Pancreas (tissue), 10 donors: ENCODE measurements at regions not wholly inside any gene's neighbourhood (a gene's known extent, or its start where the extent isn't known, plus 50 kb on each side); places are given as distances from the start of the nearest gene placed in this dataset.

Experiments
- ATAC-seq, 4 donors: fragments of 200-7000 bp; cut with Tn5 transposase; one replicate each; pipeline versions ENCODE4 v1.8.0 to v1.9.1; 2020; ENCODE audit warnings: mild to moderate bottlenecking in 4 of 4, moderate library complexity in 4 of 4
- DNase-seq, 6 donors: peaks; one replicate each; pipeline ENCODE4 v3.0.0-alpha.2; 2020
- FAIRE-seq: peaks from 2 replicates; lab custom pipeline; 2012; peaks lifted over from hg19 to GRCh38; lab: Jason Lieb, UNC
- H3K27ac ChIP-seq, 4 donors: fragments of 200-600 bp; sonication (generic); 1 replicate in 3 of 4; 2 replicates in 1 of 4; pipeline versions ENCODE4 v1.5.0 to v1.8.0; 2020
- H3K27me3 ChIP-seq, 4 donors: fragments of 200-600 bp; one replicate each; pipeline ENCODE4 v1.8.0; 2021
- H3K36me3 ChIP-seq, 3 donors: fragments of 200-600 bp; sonication (generic) in 1 of 3; one replicate each; pipeline versions ENCODE4 v1.5.0 to v1.8.0; 2020 to 2021
- H3K4me1 ChIP-seq, 3 donors: fragments of 200-600 bp; one replicate each; pipeline ENCODE4 v1.8.0; 2021
- H3K4me3 ChIP-seq, 4 donors: fragments of 200-600 bp; sonication (generic) in 2 of 4; one replicate each; pipeline versions ENCODE4 v1.5.0 to v1.8.0; 2020 to 2021
- H3K9me3 ChIP-seq, 4 donors: fragments of 200-600 bp; one replicate each; pipeline ENCODE4 v1.8.0; 2021
- CTCF ChIP-seq, 4 donors: fragments of 200-600 bp; sonication (generic) in 3 of 4; IDR thresholded peaks; one replicate each; pipeline versions ENCODE4 v1.5.0 to v1.8.0; 2021; ENCODE audit warnings: antibody characterized with exemption in 4 of 4
- WGBS, 2 donors: extraction: QIAGEN DNeasy Blood & Tissue Kit; methylation state at CpG; one replicate each; pipeline ENCODE4 v1.1.7; 2013; 5-methylcytosine and 5-hydroxymethylcytosine counted together
- intact Hi-C, 3 donors: fragments of 100-400 bp; cut with DNase I; formaldehyde crosslinking; loops; one replicate each; pipeline versions ENCODE4 v1.11.1 to v1.14.2; 2022
- donor health status: healthy with polysubstance abuse.
- donor health status: DM: no; HTN: no; CAD: no; lungs with moderate emphysema.
- donor health status: DM: no; HTN: no; CAD: no.
- donor health status: control.
- donor health status: control.
- donor health status: Bipolar disorder and iron deficiency.
- donor health status: DM: yes; HTN: yes; CAD: no.
- donor health status: DM: no; HTN: no; CAD: no.
- donor health status: DM: no; HTN: no; CAD: no.
- donor health status: DM: yes; HTN: yes; CAD: no.

- H3K36me3 ChIP-seq: no peaks in the 10 kb centered on the region
- H3K4me3 ChIP-seq: no peak overlapping the region
- intact Hi-C loops: no loop called here
- TF ChIP-seq CTCF (IDR thresholded peaks at IDR 0.05): no peak
- H3K27me3 ChIP-seq: no peaks in the 10 kb centered on the region
- DNase-seq (no peak), ATAC-seq (no peak), FAIRE-seq (no peak)
- peaks cover 0 to 13% (median 6%) of the 10 kb centered on the region in 3 donors for H3K4me1 ChIP-seq
- no peaks in the 10 kb centered on the region for H3K9me3 ChIP-seq
- no peak overlapping the region for H3K27ac ChIP-seq
- WGBS, 2 donors: 61 to 64% methylated on average over 2 of the region's 2 CpGs
These were observed 68.6 kb upstream of the SPOPL start for GRCh38 chr2:138432971-138433370.

- WGBS, 2 donors: 87 to 89% methylated on average over 8 of the region's 8 CpGs
- FAIRE-seq: no peak
- no peak overlapping the region for H3K27ac ChIP-seq
- no peak for DNase-seq
- ATAC-seq: no peak
- H3K4me1 ChIP-seq: peaks cover 0 to 16% (median 6%) of the 10 kb centered on the region in 3 donors
- no peaks in the 10 kb centered on the region for H3K27me3 ChIP-seq
- H3K36me3 ChIP-seq: no peaks in the 10 kb centered on the region
- intact Hi-C loops: no loop called here
- TF ChIP-seq CTCF (IDR thresholded peaks at IDR 0.05): no peak
- H3K9me3 ChIP-seq: no peaks in the 10 kb centered on the region
- no peak overlapping the region for H3K4me3 ChIP-seq
These were observed 67.3 kb upstream of the SPOPL start for GRCh38 chr2:138433995-138434951.

- no peak for ATAC-seq
- intact Hi-C loops: no loop called here
- no peak for DNase-seq
- 25 to 28% methylated on average over 1 of the region's 1 CpG for WGBS, 2 donors
- TF ChIP-seq CTCF (IDR thresholded peaks at IDR 0.05): no peak
- Histone ChIP-seq H3K4me1 (peaks cover 0 to 16% (median 6%) of the 10 kb centered on the region in 3 donors), H3K27me3 (no peaks in the 10 kb centered on the region), H3K36me3 (no peaks in the 10 kb centered on the region), H3K4me3 (no peak overlapping the region), H3K9me3 (no peaks in the 10 kb centered on the region), H3K27ac (no peak overlapping the region)
- no peak for FAIRE-seq
These were observed 65.9 kb upstream of the SPOPL start for GRCh38 chr2:138435701-138436100.

GRCh38 chr2:138439733-138440132, 61.8 kb upstream of the SPOPL start:
- DNase-seq (no peak), ATAC-seq (no peak), FAIRE-seq (no peak)
- Histone ChIP-seq H3K9me3 (no peaks in the 10 kb centered on the region), H3K4me1 (peaks cover 0 to 16% (median 6%) of the 10 kb centered on the region in 3 donors), H3K27ac (no peak overlapping the region), H3K27me3 (no peaks in the 10 kb centered on the region), H3K36me3 (no peaks in the 10 kb centered on the region), H3K4me3 (no peak overlapping the region)
- intact Hi-C loops: no loop called here
- no peak for TF ChIP-seq CTCF (IDR thresholded peaks at IDR 0.05)
- WGBS, 2 donors: 94 to 95% methylated on average over 2 of the region's 2 CpGs

- intact Hi-C loops: no loop called here
- no peak for TF ChIP-seq CTCF (IDR thresholded peaks at IDR 0.05)
- no peak overlapping the region for H3K27ac ChIP-seq
- no peaks in the 10 kb centered on the region for H3K36me3 ChIP-seq
- H3K4me1 ChIP-seq: peaks cover 0 to 19% (median 6%) of the 10 kb centered on the region in 3 donors
- FAIRE-seq: no peak
- WGBS, 2 donors: 94 to 96% methylated on average over 1 of the region's 1 CpG
- ATAC-seq: no peak
- no peaks in the 10 kb centered on the region for H3K27me3 ChIP-seq
- H3K4me3 ChIP-seq: no peak overlapping the region
- no peak for DNase-seq
- H3K9me3 ChIP-seq: no peaks in the 10 kb centered on the region
These were observed 60.8 kb upstream of the SPOPL start for GRCh38 chr2:138440759-138441158.
